ENCODE measurements at regions not wholly inside any gene's neighbourhood (a gene's known extent, or its start where the extent isn't known, plus 50 kb on each side); places are given as distances from the start of the nearest gene placed in this dataset.

- H3K27ac Mint-ChIP-seq: no peak overlapping the region
- no peak overlapping the region for H3K4me3 Mint-ChIP-seq
- H3K9me3 Mint-ChIP-seq (ENCODE audit: low read depth): no peaks in the 10 kb centered on the region
- H3K4me1 Mint-ChIP-seq (ENCODE audit: low read depth): no peaks in the 10 kb centered on the region
- no peaks in the 10 kb centered on the region for H3K27me3 Mint-ChIP-seq
- no peaks in the 10 kb centered on the region for H3K36me3 Mint-ChIP-seq
These were observed 520.1 kb upstream of the RAB6C start for GRCh38 chr2:129459200-129459876.

DNA sequence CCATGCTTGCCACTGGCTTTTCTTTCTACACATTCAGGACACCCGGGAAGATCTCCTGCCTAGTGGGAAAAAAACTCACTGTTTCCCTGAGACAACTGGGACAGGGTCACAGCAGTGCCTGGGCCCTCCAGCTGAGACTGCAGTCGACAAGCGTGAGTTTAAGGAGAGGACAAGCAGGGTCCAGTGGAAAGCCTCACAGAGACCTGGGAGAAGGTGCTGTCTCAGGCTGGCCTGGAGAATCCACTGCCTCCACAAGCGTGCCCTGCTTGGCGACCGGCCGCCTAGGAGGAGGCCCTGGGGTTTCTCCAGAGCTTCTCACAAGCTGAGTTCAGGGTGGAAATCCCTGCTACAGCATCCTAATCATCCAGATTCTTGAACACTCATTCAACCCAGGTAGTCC is 519.6 kb upstream of the RAB6C start:
- no peaks in the 10 kb centered on the region for H3K36me3 Mint-ChIP-seq
- no peak overlapping the region for H3K4me3 Mint-ChIP-seq
- no peaks in the 10 kb centered on the region for H3K27me3 Mint-ChIP-seq
- H3K4me1 Mint-ChIP-seq (ENCODE audit: low read depth): no peaks in the 10 kb centered on the region
- H3K9me3 Mint-ChIP-seq (ENCODE audit: low read depth): no peaks in the 10 kb centered on the region
- no peak overlapping the region for H3K27ac Mint-ChIP-seq

DNA sequence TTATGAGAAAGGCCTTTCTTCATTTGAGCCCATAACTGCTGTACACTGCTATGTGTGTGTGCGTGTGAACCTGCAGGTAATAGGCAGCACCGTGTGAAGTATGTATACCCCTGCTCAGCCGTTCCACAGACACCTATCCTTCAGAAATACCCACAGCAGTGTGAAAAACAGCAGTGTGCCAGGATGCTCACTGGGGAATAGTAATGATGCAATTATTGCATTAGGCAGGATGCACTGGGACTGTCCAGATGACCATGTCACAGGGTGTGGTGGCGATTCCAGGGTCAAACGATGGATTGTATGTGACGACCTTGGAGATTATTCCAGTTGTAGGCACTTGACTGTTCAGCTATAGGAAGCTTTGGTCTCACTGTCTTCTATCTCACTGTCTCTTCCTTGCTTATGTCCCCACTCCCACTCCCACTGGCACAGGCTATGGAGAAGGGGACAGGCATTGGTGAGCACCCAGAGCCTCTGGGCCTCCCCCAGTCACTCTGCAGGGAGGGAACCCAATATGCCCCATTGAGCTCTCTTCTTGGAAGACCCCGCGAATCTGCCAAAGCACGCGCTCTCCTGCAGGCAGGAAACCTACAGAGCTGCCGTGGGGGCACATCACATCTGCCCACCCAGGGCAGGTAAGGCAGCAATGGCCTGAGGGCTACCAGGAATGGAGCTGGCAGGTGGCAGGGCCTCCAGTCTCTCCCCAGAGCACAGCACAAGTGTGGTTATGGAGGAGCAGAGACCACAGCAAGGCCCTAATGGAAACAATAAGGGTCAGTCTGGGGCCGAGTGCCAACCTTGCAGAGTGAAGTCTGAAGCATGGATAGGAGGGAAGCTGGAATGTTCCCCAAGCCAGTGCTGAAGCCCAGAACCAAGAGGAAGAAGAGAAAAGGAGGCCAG is 518.9 kb upstream of the RAB6C start:
- no peaks in the 10 kb centered on the region for H3K27me3 Mint-ChIP-seq

DNA sequence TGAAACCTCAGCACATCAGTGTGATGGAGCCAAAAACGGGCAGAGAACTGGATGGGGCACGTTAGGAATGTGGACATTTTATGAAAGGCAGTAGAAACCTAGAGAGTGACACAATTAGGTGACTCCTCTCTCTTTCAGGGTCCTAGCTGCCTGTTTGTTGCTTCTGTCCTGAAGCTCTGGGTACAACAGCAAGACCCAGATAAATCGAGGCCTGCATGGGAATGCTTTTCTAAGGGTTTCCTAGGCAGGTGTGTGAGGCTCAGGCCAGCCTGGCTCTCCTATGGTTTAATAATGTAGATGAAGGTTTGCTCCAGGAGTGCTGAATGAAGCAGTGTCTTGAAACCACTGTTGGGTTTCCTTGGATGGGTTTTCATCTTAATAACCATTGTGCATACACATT is 517.1 kb upstream of the RAB6C start:
- no peaks in the 10 kb centered on the region for H3K36me3 Mint-ChIP-seq
- no peaks in the 10 kb centered on the region for H3K27me3 Mint-ChIP-seq
- H3K27ac Mint-ChIP-seq: no peak overlapping the region
- no peaks in the 10 kb centered on the region for H3K9me3 Mint-ChIP-seq (ENCODE audit: low read depth)
- no peaks in the 10 kb centered on the region for H3K4me1 Mint-ChIP-seq (ENCODE audit: low read depth)
- H3K4me3 Mint-ChIP-seq: no peak overlapping the region

More for the DNA sequence above, 518.9 kb upstream of the RAB6C start:
- H3K9me3 Mint-ChIP-seq (ENCODE audit: low read depth): no peaks in the 10 kb centered on the region
- no peaks in the 10 kb centered on the region for H3K4me1 Mint-ChIP-seq (ENCODE audit: low read depth)
- no peak overlapping the region for H3K27ac Mint-ChIP-seq
- H3K4me3 Mint-ChIP-seq: no peak overlapping the region
- no peaks in the 10 kb centered on the region for H3K36me3 Mint-ChIP-seq

DNA sequence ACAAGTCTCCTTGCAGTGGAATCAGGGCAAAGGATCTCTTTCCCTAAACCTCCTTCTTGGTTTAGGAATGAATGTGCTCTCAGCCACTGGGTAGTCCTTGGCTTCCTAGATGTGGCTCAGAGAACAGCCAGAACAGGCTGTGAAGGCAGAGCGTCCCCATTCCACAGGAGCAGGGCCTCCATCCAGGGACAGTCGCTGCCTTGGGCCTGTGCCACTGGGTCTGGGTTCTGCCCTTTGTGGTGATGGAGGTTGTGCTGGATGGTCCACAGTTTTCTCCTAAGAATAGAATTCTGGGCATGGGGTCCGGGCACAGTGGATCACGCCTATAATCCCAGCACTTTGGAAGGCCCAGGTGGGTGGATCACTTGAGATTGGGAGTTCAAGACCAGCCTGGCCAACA is 516.5 kb upstream of the RAB6C start:
- Mint-ChIP-seq H3K36me3 (no peaks in the 10 kb centered on the region), H3K4me1 (ENCODE audit: low read depth) (no peaks in the 10 kb centered on the region), H3K4me3 (no peak overlapping the region), H3K9me3 (ENCODE audit: low read depth) (no peaks in the 10 kb centered on the region), H3K27ac (no peak overlapping the region), H3K27me3 (no peaks in the 10 kb centered on the region)

- Mint-ChIP-seq H3K27ac (no peak overlapping the region), H3K4me3 (no peak overlapping the region), H3K9me3 (ENCODE audit: low read depth) (no peaks in the 10 kb centered on the region)
These were observed 515.4 kb upstream of the RAB6C start for GRCh38 chr2:129464036-129464435.

GRCh38 chr2:129464631-129465030 is 514.8 kb upstream of the RAB6C start:
- no peaks in the 10 kb centered on the region for H3K27me3 Mint-ChIP-seq
- H3K9me3 Mint-ChIP-seq (ENCODE audit: low read depth): no peaks in the 10 kb centered on the region
- no peak overlapping the region for H3K4me3 Mint-ChIP-seq
- H3K4me1 Mint-ChIP-seq (ENCODE audit: low read depth): no peaks in the 10 kb centered on the region
- H3K27ac Mint-ChIP-seq: no peak overlapping the region
- H3K36me3 Mint-ChIP-seq: no peaks in the 10 kb centered on the region

More at GRCh38 chr2:129464036-129464435, 515.4 kb upstream of the RAB6C start:
- H3K4me1 Mint-ChIP-seq (ENCODE audit: low read depth): no peaks in the 10 kb centered on the region
- no peaks in the 10 kb centered on the region for H3K27me3 Mint-ChIP-seq
- H3K36me3 Mint-ChIP-seq: no peaks in the 10 kb centered on the region

DNA sequence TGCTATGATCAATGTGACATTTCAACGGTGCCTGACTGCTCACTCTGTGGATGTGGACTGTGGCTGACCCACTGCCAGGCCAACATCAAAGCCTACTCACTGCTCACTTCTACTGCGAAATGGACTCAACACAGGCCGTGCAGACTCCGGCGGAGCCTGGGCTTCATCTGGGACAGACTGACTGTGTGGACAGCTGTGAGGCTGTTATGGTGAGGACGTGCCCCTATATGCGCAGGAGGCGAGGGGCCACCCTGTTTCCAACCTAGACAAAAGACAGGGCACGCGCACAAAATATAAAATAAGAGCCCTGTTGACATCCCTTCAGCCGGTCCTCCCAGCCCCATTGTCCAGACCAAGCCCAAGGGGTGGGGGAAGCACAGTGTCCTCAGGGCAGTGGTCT is 514.4 kb upstream of the RAB6C start:
- no peaks in the 10 kb centered on the region for H3K4me1 Mint-ChIP-seq (ENCODE audit: low read depth)
- no peaks in the 10 kb centered on the region for H3K27me3 Mint-ChIP-seq
- H3K36me3 Mint-ChIP-seq: no peaks in the 10 kb centered on the region
- H3K27ac Mint-ChIP-seq: no peak overlapping the region
- H3K9me3 Mint-ChIP-seq (ENCODE audit: low read depth): no peaks in the 10 kb centered on the region
- no peak overlapping the region for H3K4me3 Mint-ChIP-seq

GRCh38 chr2:129466389-129466788 is 513.1 kb upstream of the RAB6C start:
- Mint-ChIP-seq H3K4me3 (no peak overlapping the region), H3K4me1 (ENCODE audit: low read depth) (no peaks in the 10 kb centered on the region), H3K27me3 (no peaks in the 10 kb centered on the region), H3K9me3 (ENCODE audit: low read depth) (no peaks in the 10 kb centered on the region), H3K27ac (no peak overlapping the region), H3K36me3 (no peaks in the 10 kb centered on the region)

- no peaks in the 10 kb centered on the region for H3K27me3 Mint-ChIP-seq
- no peak overlapping the region for H3K27ac Mint-ChIP-seq
- H3K4me1 Mint-ChIP-seq (ENCODE audit: low read depth): no peaks in the 10 kb centered on the region
- H3K4me3 Mint-ChIP-seq: no peak overlapping the region
- no peaks in the 10 kb centered on the region for H3K36me3 Mint-ChIP-seq
- no peaks in the 10 kb centered on the region for H3K9me3 Mint-ChIP-seq (ENCODE audit: low read depth)
These were observed 512.3 kb upstream of the RAB6C start for GRCh38 chr2:129467012-129467779.

DNA sequence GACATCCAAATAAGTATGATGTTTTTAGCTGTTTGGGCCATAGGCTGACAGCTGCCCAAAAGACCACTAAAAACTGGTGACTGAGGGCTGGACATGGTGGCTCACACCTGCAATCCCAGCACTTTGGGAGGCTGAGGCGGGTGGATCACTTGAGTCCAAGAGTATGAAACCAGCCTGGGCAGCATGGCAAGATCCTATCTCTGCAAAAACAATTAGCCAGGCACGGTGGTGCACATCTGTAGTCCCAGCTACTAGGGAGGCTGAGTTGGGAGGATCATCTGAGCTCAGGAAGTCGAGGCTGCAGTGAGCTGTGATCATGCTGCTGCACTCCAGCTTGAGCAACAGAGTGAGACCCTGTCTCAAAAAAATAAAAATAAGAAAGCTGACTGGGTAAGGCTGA is 511.5 kb upstream of the RAB6C start:
- no peaks in the 10 kb centered on the region for H3K4me1 Mint-ChIP-seq (ENCODE audit: low read depth)
- no peaks in the 10 kb centered on the region for H3K27me3 Mint-ChIP-seq
- H3K27ac Mint-ChIP-seq: no peak overlapping the region
- no peaks in the 10 kb centered on the region for H3K9me3 Mint-ChIP-seq (ENCODE audit: low read depth)
- no peak overlapping the region for H3K4me3 Mint-ChIP-seq
- no peaks in the 10 kb centered on the region for H3K36me3 Mint-ChIP-seq

DNA sequence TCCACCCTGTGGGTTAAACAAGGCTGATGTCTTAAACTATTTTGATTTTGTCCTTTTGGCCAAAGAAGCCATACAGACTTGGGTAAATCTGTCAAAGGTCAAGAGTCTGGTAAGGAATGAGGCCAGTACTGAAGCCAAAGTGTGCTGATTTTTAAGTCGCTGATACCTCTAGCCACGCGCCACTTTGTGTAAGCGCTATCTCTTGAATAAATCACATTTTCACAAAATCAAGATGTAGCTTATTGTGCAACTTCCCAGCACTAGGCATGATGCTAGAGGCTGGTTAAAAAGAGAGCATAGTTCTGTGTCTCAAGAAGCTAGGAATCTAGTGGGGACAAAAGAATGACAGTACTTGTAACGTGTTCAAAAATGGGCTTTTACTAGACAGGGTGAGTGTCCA is 510.6 kb upstream of the RAB6C start:
- no peak overlapping the region for H3K4me3 Mint-ChIP-seq

GRCh38 chr2:129469389-129469788 is 510.1 kb upstream of the RAB6C start:
- H3K4me1 Mint-ChIP-seq (ENCODE audit: low read depth): no peaks in the 10 kb centered on the region
- H3K4me3 Mint-ChIP-seq: no peak overlapping the region
- no peaks in the 10 kb centered on the region for H3K9me3 Mint-ChIP-seq (ENCODE audit: low read depth)
- peaks cover 2% of the 10 kb centered on the region for H3K27me3 Mint-ChIP-seq
- no peak overlapping the region for H3K27ac Mint-ChIP-seq
- H3K36me3 Mint-ChIP-seq: no peaks in the 10 kb centered on the region

More for the DNA sequence above, 510.6 kb upstream of the RAB6C start:
- H3K9me3 Mint-ChIP-seq (ENCODE audit: low read depth): no peaks in the 10 kb centered on the region
- no peaks in the 10 kb centered on the region for H3K4me1 Mint-ChIP-seq (ENCODE audit: low read depth)
- no peak overlapping the region for H3K27ac Mint-ChIP-seq
- no peaks in the 10 kb centered on the region for H3K36me3 Mint-ChIP-seq
- no peaks in the 10 kb centered on the region for H3K27me3 Mint-ChIP-seq

GRCh38 chr2:129469871-129470270 is 509.6 kb upstream of the RAB6C start:
- Mint-ChIP-seq H3K9me3 (ENCODE audit: low read depth) (no peaks in the 10 kb centered on the region), H3K27ac (no peak overlapping the region), H3K4me1 (ENCODE audit: low read depth) (no peaks in the 10 kb centered on the region), H3K4me3 (no peak overlapping the region), H3K36me3 (no peaks in the 10 kb centered on the region), H3K27me3 (peaks cover 2% of the 10 kb centered on the region)

DNA sequence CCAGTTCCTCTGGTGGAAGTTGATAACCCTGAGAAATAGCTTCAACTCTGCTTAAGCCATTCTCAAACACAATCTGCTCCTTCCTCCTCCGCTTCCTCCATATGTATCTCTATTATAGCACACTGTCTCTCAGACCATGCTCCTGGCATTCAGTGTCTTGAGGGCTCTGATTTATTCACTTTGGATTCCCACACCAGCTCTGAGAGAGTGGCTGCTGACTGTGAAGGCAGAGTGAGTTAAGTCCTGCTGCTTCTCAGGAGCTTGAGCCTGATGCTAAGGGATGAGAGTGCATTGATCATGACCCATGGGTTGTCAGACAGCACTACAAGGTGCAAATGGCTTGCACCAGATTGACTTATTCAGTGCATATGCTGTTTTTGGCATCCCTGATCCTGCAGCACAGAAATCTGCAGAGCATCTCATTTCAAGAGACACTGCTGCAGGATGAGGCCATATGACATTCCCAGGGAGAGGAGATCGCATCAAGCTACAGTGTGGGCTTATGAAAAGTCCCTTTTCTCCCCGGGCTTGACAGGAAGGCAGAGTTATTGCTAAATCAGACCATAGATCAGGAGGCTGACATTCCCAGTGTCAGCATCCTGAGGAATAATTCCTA is 500.5 kb upstream of the RAB6C start:
- no peaks in the 10 kb centered on the region for H3K4me1 Mint-ChIP-seq (ENCODE audit: low read depth)
- no peak overlapping the region for H3K27ac Mint-ChIP-seq
- H3K27me3 Mint-ChIP-seq: peaks cover 5% of the 10 kb centered on the region
- no peaks in the 10 kb centered on the region for H3K36me3 Mint-ChIP-seq
- H3K4me3 Mint-ChIP-seq: no peak overlapping the region
- no peaks in the 10 kb centered on the region for H3K9me3 Mint-ChIP-seq (ENCODE audit: low read depth)
